IPS-20b (cell line): ENCODE measurements at regions not wholly inside any gene's neighbourhood (a gene's known extent, or its start where the extent isn't known, plus 50 kb on each side); places are given as distances from the start of the nearest gene placed in this dataset.

ENCODE experiments used
- H3K27ac ChIP-seq: one replicate; pipeline ENCODE4 v1.5.1; 2013; ENCODE audit warnings: low read length
- H3K27me3 ChIP-seq: 2 replicates; pipeline ENCODE4 v1.6.1; 2013; ENCODE audit warnings: mild to moderate bottlenecking, low read length, inconsistent platforms; ENCODE audit not compliant: insufficient read depth
- H3K36me3 ChIP-seq: 2 replicates; pipeline ENCODE4 v1.6.1; 2013; ENCODE audit warnings: low read depth, mild to moderate bottlenecking, inconsistent platforms, low read length, moderate library complexity; ENCODE audit not compliant: insufficient read depth
- H3K4me1 ChIP-seq: 2 replicates; pipeline ENCODE4 v1.6.1; 2013; ENCODE audit warnings: mild to moderate bottlenecking, control low read depth, inconsistent platforms, low read length, moderate library complexity; ENCODE audit not compliant: insufficient read depth
- H3K4me3 ChIP-seq: 2 replicates; pipeline ENCODE4 v1.5.1; 2013; ENCODE audit warnings: mild to moderate bottlenecking, low read length, inconsistent platforms
- H3K9ac ChIP-seq: 2 replicates; pipeline ENCODE4 v1.6.1; 2013; ENCODE audit warnings: low read depth, mild to moderate bottlenecking, inconsistent platforms, low read length, moderate library complexity
- H3K9me3 ChIP-seq: 2 replicates; pipeline ENCODE4 v1.6.1; 2013; ENCODE audit warnings: mild to moderate bottlenecking, low read depth, low read length, inconsistent platforms; ENCODE audit not compliant: insufficient read depth

DNA sequence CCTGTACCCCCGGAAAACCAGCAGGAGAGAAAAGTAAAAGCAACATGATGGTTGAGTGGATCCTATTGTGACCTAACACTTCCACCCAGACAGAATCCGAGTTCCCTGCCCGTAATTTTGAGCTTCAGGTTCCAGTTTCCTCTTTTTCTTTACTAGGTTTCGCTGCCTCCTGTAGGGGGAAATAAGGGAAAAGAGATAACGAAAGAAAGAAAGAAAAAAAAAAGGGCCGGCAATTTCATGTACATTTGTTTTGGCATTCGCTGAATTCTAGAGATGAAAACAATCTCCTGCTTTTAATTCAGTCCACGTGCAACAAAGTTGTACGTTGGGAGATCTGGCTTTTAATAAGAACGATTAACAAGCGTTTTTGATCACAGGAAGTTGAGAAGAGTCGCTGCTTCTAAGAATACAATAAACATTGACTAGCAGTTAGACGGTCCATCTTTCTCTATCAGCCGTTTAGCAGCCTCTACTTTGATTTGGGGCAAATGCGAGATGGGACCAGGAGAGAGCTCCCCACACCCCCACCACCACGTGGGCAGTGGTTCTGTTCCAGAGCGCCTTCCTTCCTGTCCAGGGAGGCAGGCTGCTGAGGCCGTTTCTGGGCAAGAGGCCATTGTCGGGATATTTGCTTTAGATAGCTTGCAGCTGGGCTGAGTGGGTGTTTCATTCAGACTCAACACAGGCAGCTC lies 155.9 kb upstream of the RUNX1 start:
- Histone ChIP-seq H3K9me3 (no peaks in the 10 kb centered on the region), H3K4me3 (no peak overlapping the region), H3K27me3 (no peaks in the 10 kb centered on the region), H3K36me3 (no peaks in the 10 kb centered on the region), H3K9ac (no peak overlapping the region), H3K4me1 (no peaks in the 10 kb centered on the region), H3K27ac (no peak overlapping the region)

DNA sequence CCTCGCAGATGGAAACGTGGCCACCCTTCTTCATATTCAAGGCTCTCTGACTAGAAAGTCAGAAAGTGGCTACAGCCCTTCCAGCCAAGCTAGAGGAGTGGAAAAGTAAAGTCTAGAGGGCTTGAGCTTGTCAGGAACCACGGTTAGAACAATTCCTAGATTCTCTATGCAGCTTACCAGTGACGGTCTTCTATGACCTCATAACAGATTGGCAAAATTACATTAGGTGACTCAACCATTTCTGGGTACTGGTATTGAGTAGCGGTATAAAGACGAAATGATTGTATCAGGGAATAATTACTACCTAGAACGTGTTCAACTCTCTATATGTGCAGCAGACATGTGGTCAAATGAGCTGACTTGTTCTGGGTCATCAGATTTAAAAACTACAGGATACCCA lies 155.0 kb upstream of the RUNX1 start:
- Histone ChIP-seq H3K27ac (no peak overlapping the region), H3K4me3 (no peak overlapping the region), H3K27me3 (no peaks in the 10 kb centered on the region), H3K9me3 (no peaks in the 10 kb centered on the region), H3K9ac (no peak overlapping the region), H3K4me1 (no peaks in the 10 kb centered on the region), H3K36me3 (no peaks in the 10 kb centered on the region)

DNA sequence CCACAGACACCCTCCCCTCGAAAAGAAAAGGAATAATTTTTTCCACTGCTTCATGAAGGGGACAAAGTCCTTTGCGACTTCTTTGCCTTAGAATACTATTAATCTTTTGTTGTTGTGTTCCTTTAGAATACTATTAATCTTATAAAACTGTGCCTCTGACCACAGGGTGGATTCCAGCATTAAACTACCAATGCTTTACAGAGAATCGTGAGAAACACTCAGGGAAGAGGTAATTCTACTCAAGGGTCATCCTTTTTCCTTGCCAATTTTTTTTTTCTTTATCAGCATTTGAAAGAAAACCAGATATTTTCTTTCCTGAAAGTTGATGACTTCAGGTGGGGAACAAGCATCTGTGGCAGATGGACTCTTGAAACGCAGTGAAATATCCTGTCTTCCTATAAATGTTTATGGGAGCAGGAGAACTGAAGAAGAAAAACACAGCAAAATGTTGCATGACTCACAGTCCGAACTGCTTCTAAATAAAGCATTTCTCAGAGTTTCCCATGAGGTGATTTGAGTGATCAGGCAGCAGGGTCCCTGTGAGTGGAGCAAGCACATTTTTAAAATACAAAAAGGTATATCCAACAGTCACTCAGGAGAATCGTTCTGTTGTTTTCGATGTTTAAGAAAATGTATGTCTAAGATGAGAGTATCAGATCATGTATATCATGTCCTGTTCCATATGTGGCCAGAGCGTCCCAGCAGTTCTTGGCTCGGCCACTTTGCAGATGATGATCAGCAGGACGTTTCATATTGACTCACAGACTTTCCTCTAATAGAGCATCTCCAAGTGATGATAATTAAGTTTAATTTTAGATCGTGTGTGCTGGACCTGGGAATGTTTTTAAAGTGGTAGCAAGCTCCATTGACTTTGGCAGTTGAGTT lies 154.2 kb upstream of the RUNX1 start:
- Histone ChIP-seq H3K36me3 (no peaks in the 10 kb centered on the region), H3K4me3 (no peak overlapping the region), H3K9me3 (no peaks in the 10 kb centered on the region), H3K4me1 (no peaks in the 10 kb centered on the region), H3K27ac (no peak overlapping the region), H3K9ac (no peak overlapping the region), H3K27me3 (no peaks in the 10 kb centered on the region)

DNA sequence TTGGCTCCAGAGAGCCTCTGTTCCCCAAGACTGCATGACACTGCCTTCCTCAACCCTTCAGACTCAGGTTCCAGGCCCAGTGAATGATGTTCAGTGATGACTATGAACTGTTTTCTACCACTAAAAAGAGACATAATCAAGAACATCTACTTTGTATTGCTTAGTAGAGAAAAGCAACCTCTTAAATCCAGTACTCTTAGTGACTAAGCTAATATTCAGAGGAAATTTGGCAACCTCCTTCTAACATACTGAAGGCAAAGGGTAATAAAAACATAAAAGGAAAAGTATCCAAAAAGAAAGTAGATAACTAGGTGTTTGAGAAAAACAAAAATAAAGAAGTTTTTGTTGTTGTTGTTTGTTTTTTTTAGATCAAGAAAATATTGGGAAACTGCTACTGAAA lies 153.3 kb upstream of the RUNX1 start:
- H3K4me3 ChIP-seq: no peak overlapping the region
- H3K9ac ChIP-seq: no peak overlapping the region
- no peaks in the 10 kb centered on the region for H3K4me1 ChIP-seq
- no peaks in the 10 kb centered on the region for H3K36me3 ChIP-seq
- no peaks in the 10 kb centered on the region for H3K9me3 ChIP-seq
- H3K27ac ChIP-seq: no peak overlapping the region
- no peaks in the 10 kb centered on the region for H3K27me3 ChIP-seq

DNA sequence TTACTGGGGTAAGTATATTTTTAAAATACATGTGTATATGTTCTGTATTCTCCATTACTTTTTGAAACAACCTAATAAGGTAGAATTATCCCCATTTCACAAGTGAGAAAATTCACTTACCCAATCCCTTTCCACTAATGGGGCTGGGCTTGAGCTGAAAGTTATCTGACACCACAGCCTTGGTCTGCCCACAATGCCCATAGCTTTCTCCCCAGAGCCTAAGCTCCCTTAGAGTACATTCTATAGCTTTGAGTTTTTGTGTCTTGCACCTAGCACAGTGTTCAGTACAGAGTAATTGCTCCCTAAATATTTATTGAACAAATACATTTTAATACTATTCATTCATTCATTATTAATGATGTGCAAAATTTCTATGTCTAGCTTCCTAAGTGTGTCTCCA lies 152.7 kb upstream of the RUNX1 start:
- H3K27ac ChIP-seq: no peak overlapping the region
- H3K36me3 ChIP-seq: no peaks in the 10 kb centered on the region
- H3K27me3 ChIP-seq: no peaks in the 10 kb centered on the region
- no peaks in the 10 kb centered on the region for H3K9me3 ChIP-seq
- H3K9ac ChIP-seq: no peak overlapping the region
- H3K4me1 ChIP-seq: no peaks in the 10 kb centered on the region
- H3K4me3 ChIP-seq: no peak overlapping the region

DNA sequence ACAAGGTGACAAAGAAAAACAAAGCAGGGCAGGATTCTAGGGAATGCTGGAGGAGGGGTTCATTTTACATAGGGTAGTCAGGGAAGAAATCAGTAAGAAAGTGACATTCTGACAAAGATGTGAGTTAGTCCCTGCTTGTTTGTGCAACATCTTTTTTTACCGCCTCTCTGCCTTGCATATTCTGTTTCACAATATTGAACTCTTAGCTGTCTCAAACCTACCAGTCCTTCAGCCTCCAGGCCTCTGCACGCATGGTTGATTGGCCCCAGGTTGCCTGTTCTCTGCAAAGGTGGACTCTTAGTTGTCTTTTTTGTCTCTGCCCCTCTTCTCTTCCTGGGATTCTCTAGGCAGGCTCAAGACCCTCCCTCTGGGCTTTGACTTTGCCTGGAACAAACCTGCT lies 152.2 kb upstream of the RUNX1 start:
- H3K36me3 ChIP-seq: no peaks in the 10 kb centered on the region
- H3K27me3 ChIP-seq: no peaks in the 10 kb centered on the region
- H3K9ac ChIP-seq: no peak overlapping the region
- no peak overlapping the region for H3K4me3 ChIP-seq
- no peaks in the 10 kb centered on the region for H3K4me1 ChIP-seq
- H3K9me3 ChIP-seq: no peaks in the 10 kb centered on the region
- H3K27ac ChIP-seq: no peak overlapping the region

DNA sequence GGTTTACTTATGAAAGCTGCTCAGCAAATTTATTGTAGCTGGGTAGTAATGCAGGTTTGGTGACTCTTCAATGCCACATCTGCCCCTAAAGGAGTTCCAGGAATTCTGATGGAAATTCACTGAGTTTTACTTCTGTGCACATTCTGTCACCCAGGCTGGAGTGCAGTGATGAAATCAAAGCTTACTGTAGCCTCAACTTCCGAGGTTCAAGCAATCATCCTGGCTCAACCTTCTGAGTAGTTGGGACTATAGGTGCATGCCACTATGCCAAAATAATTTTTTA lies 150.6 kb upstream of the RUNX1 start:
- Histone ChIP-seq H3K36me3 (no peaks in the 10 kb centered on the region), H3K27ac (no peak overlapping the region), H3K9ac (no peak overlapping the region), H3K27me3 (no peaks in the 10 kb centered on the region), H3K4me3 (no peak overlapping the region), H3K9me3 (no peaks in the 10 kb centered on the region), H3K4me1 (no peaks in the 10 kb centered on the region)

DNA sequence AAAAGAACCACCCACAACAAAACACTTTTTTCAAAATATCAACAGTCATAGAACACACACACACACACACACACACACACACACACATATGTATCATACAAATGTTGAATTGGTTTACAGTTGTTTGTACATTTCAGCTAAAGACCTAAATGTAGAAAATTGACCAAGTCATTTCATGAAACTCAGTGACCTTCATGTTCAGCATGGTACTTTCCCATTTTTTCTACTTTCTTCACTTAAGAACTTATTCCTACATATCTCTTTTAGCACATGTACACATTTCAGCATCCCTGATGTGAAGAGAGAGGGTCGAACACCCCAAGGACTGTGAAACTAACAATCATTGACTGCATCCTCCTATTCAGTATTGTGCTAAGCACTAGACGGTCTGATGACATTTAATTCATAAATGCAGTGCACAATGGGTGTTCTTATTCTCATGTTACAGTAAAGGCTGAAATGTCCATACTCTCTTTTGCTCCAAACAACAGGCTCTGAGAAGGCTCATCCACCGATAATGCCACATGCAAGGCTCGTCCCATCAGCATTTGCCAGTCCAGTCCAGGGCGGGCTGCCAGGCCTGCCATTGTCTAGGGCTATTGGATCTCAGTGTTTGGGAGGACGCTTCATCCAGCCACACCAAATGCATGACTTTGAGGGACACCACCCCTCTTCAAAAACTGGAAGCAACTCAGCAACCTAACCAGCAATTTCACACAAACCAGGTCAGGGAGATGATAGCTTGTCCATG lies 150.1 kb upstream of the RUNX1 start:
- Histone ChIP-seq H3K27me3 (no peaks in the 10 kb centered on the region), H3K4me1 (no peaks in the 10 kb centered on the region), H3K9me3 (no peaks in the 10 kb centered on the region), H3K9ac (no peak overlapping the region), H3K4me3 (no peak overlapping the region), H3K36me3 (no peaks in the 10 kb centered on the region), H3K27ac (no peak overlapping the region)

DNA sequence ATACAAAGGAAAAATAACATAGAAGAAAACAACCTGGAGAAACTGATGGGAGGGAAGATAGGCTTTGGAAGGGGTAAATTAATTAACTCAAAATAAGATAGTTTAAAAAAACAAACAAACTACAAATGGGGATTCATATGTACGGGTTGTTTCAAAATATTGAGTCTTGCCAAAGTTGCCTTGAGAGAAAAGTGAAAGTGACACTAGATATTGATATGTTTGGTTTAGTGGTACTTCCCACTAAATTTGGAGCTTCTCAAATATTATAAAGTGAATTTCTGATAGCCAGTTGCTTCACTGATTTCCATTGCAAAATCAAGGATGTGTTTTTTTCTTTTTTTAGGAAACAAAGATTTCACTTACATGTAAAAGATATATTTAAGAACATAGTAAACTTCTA lies 149.5 kb upstream of the RUNX1 start:
- Histone ChIP-seq H3K4me1 (no peaks in the 10 kb centered on the region), H3K36me3 (no peaks in the 10 kb centered on the region), H3K27ac (no peak overlapping the region), H3K9me3 (no peaks in the 10 kb centered on the region), H3K4me3 (no peak overlapping the region), H3K27me3 (no peaks in the 10 kb centered on the region), H3K9ac (no peak overlapping the region)

DNA sequence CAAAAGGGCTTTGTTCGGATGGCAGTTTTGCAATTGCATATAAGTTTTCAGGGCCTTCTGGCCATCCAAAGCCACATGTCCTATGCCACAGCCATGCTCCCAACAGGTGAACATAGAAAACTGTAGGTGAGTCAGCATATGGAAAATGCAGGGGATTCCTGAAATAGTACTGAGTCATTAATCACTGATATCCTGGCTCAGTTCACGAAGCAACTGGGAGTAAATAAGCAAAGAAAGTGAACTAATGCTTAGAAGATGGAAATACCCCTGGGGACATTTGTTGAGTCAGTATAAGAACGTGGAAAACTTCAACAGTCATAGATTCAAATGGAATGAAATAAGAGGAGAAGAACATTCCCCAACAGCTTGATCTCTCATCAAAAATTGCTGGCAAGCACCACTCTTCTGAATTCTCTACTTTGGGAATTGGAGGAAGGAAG lies 148.9 kb upstream of the RUNX1 start:
- no peak overlapping the region for H3K9ac ChIP-seq
- no peaks in the 10 kb centered on the region for H3K27me3 ChIP-seq
- no peak overlapping the region for H3K27ac ChIP-seq
- H3K36me3 ChIP-seq: no peaks in the 10 kb centered on the region
- no peaks in the 10 kb centered on the region for H3K4me1 ChIP-seq
- no peak overlapping the region for H3K4me3 ChIP-seq
- no peaks in the 10 kb centered on the region for H3K9me3 ChIP-seq

DNA sequence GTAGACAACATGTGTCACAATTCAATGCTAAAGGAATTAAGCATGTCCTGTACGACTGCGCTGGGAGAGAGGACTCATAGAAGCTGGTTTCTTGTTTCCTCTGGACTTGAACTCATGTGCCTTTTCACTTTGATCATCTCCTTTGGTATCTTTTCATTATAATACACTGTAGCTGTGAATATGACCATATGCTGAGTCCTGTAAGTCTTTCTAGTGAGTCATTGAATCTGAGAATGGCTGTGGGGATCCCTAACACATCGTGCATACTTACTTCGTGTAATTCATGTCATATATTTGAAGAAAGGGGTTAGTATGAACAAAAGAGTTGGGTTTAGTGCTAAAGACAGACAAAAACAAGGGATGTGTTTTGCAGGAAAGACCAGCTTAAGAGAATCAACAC lies 148.1 kb upstream of the RUNX1 start:
- H3K9me3 ChIP-seq: no peaks in the 10 kb centered on the region
- H3K4me1 ChIP-seq: no peaks in the 10 kb centered on the region
- H3K27me3 ChIP-seq: no peaks in the 10 kb centered on the region
- no peak overlapping the region for H3K9ac ChIP-seq
- no peak overlapping the region for H3K27ac ChIP-seq
- H3K36me3 ChIP-seq: no peaks in the 10 kb centered on the region
- no peak overlapping the region for H3K4me3 ChIP-seq

DNA sequence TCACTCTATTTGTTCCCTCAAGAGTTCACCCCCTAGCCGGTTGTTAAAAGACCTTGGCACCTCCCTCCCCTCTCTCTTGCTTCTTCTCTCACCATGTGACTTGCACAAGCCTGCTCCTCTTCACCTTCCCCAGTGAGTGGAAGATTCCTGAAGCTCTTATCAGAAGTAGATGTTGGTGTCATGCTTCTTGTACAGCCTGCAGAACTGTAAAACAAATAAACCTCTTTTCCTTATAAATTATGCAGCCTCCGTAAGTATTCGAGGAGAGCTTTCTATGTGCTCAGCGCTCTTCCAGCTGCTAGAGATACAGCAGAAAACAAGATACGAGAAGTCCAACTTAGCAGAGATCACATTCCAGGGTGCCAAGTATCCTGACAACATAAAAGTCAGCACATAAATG lies 147.0 kb upstream of the RUNX1 start:
- no peak overlapping the region for H3K4me3 ChIP-seq
- no peaks in the 10 kb centered on the region for H3K4me1 ChIP-seq
- no peaks in the 10 kb centered on the region for H3K9me3 ChIP-seq
- H3K36me3 ChIP-seq: no peaks in the 10 kb centered on the region
- H3K27ac ChIP-seq: no peak overlapping the region
- H3K27me3 ChIP-seq: no peaks in the 10 kb centered on the region
- no peak overlapping the region for H3K9ac ChIP-seq
